Tibial artery (tissue), 4 donors: ENCODE measurements at regions not wholly inside any gene's neighbourhood (a gene's known extent, or its start where the extent isn't known, plus 50 kb on each side); places are given as distances from the start of the nearest gene placed in this dataset.
"Not testable (repeated sequence)": the region's sequence is repeated elsewhere in the genome, so short reads cannot be mapped to it uniquely, and the experiment has no call there.

ENCODE experiments used
- DNase-seq, 2 donors: peaks; one replicate each; pipeline ENCODE4 v3.0.0-alpha.2; 2019
- H3K27ac ChIP-seq, 2 donors: fragments of 200-600 bp; sonication (generic) in 1 of 2; 1 replicate in 1 of 2; 2 replicates in 1 of 2; pipeline ENCODE4 v1.5.1; 2018 to 2019; ENCODE audit warnings: mild to moderate bottlenecking in 1 of 2
- H3K27me3 ChIP-seq, 2 donors: fragments of 200-600 bp; sonication (generic) in 1 of 2; one replicate each; pipeline versions ENCODE4 v1.5.1 to v1.6.0; 2016 to 2019
- H3K36me3 ChIP-seq, 3 donors: fragments of 200-600 bp; sonication (generic) in 2 of 3; one replicate each; pipeline ENCODE4 v1.5.1; 2016 to 2019; ENCODE audit warnings: mild to moderate bottlenecking in 2 of 3
- H3K4me1 ChIP-seq, 4 donors: fragments of 200-600 bp; sonication (generic) in 2 of 4; 1 replicate in 3 of 4; 2 replicates in 1 of 4; pipeline ENCODE4 v1.5.1; 2016 to 2019
- H3K4me3 ChIP-seq, 2 donors: fragments of 200-600 bp; sonication (generic) in 1 of 2; 1 replicate in 1 of 2; 2 replicates in 1 of 2; pipeline ENCODE4 v1.5.1; 2018 to 2019; ENCODE audit warnings: mild to moderate bottlenecking in 2 of 2
- H3K9me3 ChIP-seq, 3 donors: fragments of 200-600 bp; sonication (generic) in 1 of 3; one replicate each; pipeline ENCODE4 v1.5.1; 2016 to 2019
- CTCF ChIP-seq, 2 experiments: fragments of 200-600 bp in 1 of 2; fragments of 450-650 bp in 1 of 2; IDR thresholded peaks; one replicate each; pipeline ENCODE4 v1.5.1; 2017 to 2019; ENCODE audit warnings: antibody characterized with exemption in 2 of 2, mild to moderate bottlenecking in 1 of 2, moderate library complexity in 1 of 2
- intact Hi-C: fragments of 100-400 bp; cut with DNase I; formaldehyde crosslinking; loops from one replicate; pipeline ENCODE4 v1.15.0; 2023; ENCODE audit warnings: low total_unique reads

DNA sequence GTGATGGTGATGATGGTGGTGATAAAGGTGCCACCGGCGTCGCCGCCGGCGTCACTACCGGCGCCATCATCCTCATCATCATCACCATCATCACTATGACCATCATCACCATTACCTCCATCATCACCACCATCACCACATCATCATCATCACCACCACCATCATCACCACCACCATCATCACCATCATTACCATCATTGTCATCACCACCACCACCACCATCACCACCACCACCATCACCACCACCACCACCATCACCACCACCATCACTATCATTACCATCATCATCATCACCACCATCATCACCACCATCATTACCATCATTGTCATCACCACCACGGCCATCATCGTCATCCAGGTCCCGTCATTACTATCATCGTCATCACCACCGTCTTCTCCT is 179.7 kb downstream of the NPIPB11 start:
- no peaks in the 10 kb centered on the region for H3K27me3 ChIP-seq
- H3K27ac ChIP-seq, result no peak overlapping the region
- peaks cover 0 to 13% (median 4%) of the 10 kb centered on the region in 4 donors for H3K4me1 ChIP-seq
- DNase-seq, result no peak
- no peak for TF ChIP-seq CTCF (IDR thresholded peaks at IDR 0.05)
- no peaks in the 10 kb centered on the region for H3K9me3 ChIP-seq
- H3K4me3 ChIP-seq, result no peak overlapping the region
- no peaks in the 10 kb centered on the region for H3K36me3 ChIP-seq
- intact Hi-C loops, result no loop called here

DNA sequence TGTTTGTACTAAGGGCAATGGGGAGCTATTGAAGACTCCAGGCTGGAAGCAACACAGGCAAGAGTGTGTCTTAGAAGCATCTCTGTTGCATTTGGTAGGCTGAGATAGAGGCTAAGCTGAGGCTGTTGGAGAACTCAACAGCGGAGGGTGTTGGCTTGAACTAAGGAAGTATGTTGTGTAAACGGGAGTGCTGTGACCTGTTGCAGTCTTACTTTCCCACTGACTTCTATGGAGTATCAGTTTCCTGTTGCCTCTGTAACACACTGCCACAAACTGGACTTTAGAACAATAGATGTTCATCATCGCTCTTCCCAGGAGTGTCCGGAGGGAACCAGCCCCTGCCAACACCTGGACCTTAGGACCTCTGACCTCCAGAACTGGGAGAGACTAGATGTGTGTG is 181.8 kb downstream of the NPIPB11 start:
- intact Hi-C loops, H3K27ac ChIP-seq, H3K4me3 ChIP-seq, H3K9me3 ChIP-seq, H3K27me3 ChIP-seq, DNase-seq, H3K36me3 ChIP-seq: not testable (repeated sequence)
- peaks cover 0 to 15% (median 5%) of the 10 kb centered on the region in 4 donors for H3K4me1 ChIP-seq

GRCh38 chr16:29222615-29223014 is 183.9 kb downstream of the NPIPB11 start:
- H3K4me3 ChIP-seq, H3K27ac ChIP-seq, DNase-seq, H3K36me3 ChIP-seq, H3K9me3 ChIP-seq, intact Hi-C loops, H3K27me3 ChIP-seq: not testable (repeated sequence)
- H3K4me1 ChIP-seq, result peaks cover 0 to 20% (median 7%) of the 10 kb centered on the region in 4 donors

DNA sequence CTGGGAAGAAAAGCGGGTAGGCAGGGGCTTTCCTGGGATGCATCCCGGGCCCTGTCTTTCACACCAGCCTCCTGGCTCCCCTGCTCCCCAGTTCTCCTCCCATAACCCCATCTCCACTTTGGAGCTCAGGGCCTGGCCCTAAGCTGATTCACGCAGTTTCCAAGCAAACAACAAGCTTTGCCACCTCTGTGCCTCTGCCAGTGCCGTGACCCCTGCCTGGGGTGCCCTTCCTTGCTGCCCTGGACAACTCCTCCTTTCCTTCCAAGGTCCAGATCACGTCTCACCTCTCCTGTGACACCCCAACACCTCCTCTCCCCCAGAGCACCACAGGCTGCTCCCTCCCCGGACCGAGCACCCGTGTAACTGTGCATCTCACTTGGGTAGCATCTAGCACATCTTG is 184.5 kb downstream of the NPIPB11 start:
- DNase-seq, result peak in 1 of 2 donors; percentile 58
- H3K27me3 ChIP-seq, H3K4me3 ChIP-seq, H3K27ac ChIP-seq, H3K9me3 ChIP-seq, intact Hi-C loops, H3K36me3 ChIP-seq: not testable (repeated sequence)
- H3K4me1 ChIP-seq, result peaks cover 0 to 20% (median 7%) of the 10 kb centered on the region in 4 donors

- DNase-seq, H3K27ac ChIP-seq, H3K36me3 ChIP-seq, H3K4me3 ChIP-seq, H3K9me3 ChIP-seq, H3K27me3 ChIP-seq, intact Hi-C loops: not testable (repeated sequence)
- H3K4me1 ChIP-seq, result peaks cover 0 to 20% (median 7%) of the 10 kb centered on the region in 4 donors
Measured at GRCh38 chr16:29221281-29221955, 185.1 kb downstream of the NPIPB11 start.

DNA sequence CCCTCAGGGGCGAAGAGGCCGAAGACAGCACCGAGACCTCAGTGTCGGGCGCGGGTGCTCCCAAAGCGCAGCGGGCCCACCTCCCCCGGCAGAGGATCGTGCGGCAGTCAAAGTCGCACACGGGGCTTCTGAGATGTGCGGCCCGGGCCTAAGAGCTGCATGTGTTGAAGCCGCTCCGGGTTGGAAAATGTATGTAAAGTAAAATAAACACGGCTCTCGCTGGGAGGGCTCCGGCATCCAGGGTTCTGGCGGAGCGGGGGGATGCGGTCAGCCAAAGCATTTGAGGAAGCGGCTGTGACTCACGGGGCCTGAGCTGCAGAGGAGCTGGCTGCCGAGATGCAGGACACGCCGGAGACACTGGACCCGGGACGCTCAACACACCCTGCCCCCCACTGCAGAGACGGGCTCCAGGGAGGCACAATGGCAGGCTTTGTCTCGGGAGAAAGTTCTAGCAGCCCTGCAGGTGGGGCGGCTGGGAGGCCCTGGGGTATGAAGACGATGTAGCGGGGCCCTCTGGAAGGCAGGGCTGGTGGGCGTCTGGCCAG is 185.8 kb downstream of the NPIPB11 start:
- intact Hi-C loops, H3K36me3 ChIP-seq, H3K27me3 ChIP-seq, H3K9me3 ChIP-seq: not testable (repeated sequence)
- peak in 1 of 2 donors; percentile 66 for DNase-seq
- peaks cover 0 to 20% (median 7%) of the 10 kb centered on the region in 4 donors for H3K4me1 ChIP-seq
- peak overlapping the region in 1 of 2 donors; percentile 9 for H3K4me3 ChIP-seq
- peak overlapping the region in 1 of 2 donors; percentile 46 for H3K27ac ChIP-seq

DNA sequence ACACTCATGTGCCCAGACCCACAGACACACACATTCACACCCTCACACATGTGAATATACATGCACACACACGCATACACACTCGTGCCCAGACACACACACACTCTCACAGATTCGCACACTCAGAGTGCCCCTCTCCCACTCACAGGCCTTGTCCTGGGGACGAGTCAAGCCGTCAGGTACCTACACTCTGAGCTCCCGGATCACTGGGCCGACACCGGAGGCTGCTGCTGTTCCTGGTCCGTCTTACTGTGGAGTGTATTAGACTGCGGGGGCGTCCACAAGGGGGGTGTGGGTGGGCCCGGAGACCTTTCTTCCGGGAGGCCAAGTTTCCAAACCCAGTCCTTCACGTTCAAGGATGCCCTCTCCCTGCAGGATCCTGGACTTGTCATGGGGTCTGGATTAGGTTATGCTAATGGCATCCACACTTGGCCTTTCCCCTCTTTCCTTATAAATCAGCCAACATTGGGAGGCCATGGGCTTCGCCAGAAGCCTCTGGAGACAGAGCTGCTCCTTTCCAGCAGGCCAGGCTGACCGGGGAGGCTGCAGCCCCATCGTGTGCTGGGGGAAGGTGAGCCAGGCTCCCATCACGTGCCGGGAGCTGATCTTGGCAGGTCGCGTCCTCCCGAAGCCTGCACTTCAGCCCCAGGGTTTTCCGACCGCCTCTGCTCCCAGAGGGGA is 186.4 kb downstream of the NPIPB11 start:
- Histone ChIP-seq H3K4me3 (peak overlapping the region in 1 of 2 donors; percentile 9), H3K27ac (peak overlapping the region in 1 of 2 donors; percentile 46), H3K4me1 (peaks cover 0 to 20% (median 7%) of the 10 kb centered on the region in 4 donors)
- H3K36me3 ChIP-seq, H3K9me3 ChIP-seq, intact Hi-C loops, H3K27me3 ChIP-seq: not testable (repeated sequence)
- peak in 1 of 2 donors; percentile 77 for DNase-seq

DNA sequence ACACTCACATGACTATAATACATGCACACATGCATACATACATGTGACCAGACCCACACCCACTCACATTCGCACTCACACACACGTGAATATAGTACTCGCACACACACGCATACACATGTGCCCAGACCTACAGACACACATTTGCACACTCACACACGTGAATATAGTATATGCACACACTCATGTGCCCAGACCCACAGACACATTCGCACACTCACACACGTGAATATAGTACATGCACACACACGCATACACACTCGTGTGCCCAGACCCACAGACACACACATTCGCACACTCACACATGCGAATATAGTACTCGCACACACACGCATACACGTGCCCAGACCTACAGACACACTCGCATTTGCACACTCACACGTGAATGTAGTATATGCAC is 186.9 kb downstream of the NPIPB11 start:
- H3K27ac ChIP-seq, H3K9me3 ChIP-seq, H3K36me3 ChIP-seq, H3K27me3 ChIP-seq, intact Hi-C loops, DNase-seq, H3K4me3 ChIP-seq: not testable (repeated sequence)
- peaks cover 0 to 20% (median 7%) of the 10 kb centered on the region in 4 donors for H3K4me1 ChIP-seq

DNA sequence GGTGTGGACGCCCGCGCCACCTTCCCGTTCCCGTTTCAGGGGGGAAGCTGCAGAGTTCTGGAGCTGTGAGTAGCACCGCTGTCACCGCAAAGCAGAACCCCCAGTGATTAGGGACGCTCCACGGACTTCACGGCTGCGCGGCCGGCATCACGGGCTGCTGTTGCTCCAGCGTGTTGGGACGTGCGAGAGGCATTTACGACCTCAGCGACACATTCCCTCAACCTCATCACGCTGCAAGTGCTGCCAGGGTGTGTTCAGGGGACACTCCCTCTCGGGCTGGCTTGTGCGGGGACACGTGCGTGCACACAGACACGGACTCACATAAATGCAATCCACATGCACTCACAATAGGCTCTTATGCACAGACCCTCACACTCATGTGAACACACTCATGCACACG is 187.9 kb downstream of the NPIPB11 start:
- H3K4me3 ChIP-seq, intact Hi-C loops, H3K27ac ChIP-seq, H3K27me3 ChIP-seq, H3K36me3 ChIP-seq, H3K9me3 ChIP-seq: not testable (repeated sequence)
- DNase-seq, result peak in 1 of 2 donors; percentile 64
- H3K4me1 ChIP-seq, result peaks cover 0 to 20% (median 7%) of the 10 kb centered on the region in 4 donors

GRCh38 chr16:29218171-29218570 is 188.3 kb downstream of the NPIPB11 start:
- DNase-seq, result peak in 1 of 2 donors; percentile 61
- H3K4me3 ChIP-seq, H3K27ac ChIP-seq, intact Hi-C loops, H3K9me3 ChIP-seq, H3K36me3 ChIP-seq, H3K27me3 ChIP-seq: not testable (repeated sequence)
- peaks cover 0 to 20% (median 7%) of the 10 kb centered on the region in 4 donors for H3K4me1 ChIP-seq

- H3K27ac ChIP-seq, H3K9me3 ChIP-seq, intact Hi-C loops, H3K36me3 ChIP-seq, DNase-seq, H3K27me3 ChIP-seq, H3K4me3 ChIP-seq: not testable (repeated sequence)
- H3K4me1 ChIP-seq, result peaks cover 0 to 20% (median 7%) of the 10 kb centered on the region in 4 donors
Measured at GRCh38 chr16:29217752-29218126, 188.8 kb downstream of the NPIPB11 start.

GRCh38 chr16:29217104-29217751 is 189.3 kb downstream of the NPIPB11 start:
- H3K27ac ChIP-seq, H3K4me3 ChIP-seq, H3K27me3 ChIP-seq, H3K9me3 ChIP-seq, H3K36me3 ChIP-seq, intact Hi-C loops: not testable (repeated sequence)
- DNase-seq, result peak in 1 of 2 donors; percentile 64
- H3K4me1 ChIP-seq, result peaks cover 0 to 20% (median 7%) of the 10 kb centered on the region in 4 donors

- H3K27me3 ChIP-seq, H3K4me3 ChIP-seq, intact Hi-C loops, H3K36me3 ChIP-seq, DNase-seq, H3K9me3 ChIP-seq, H3K27ac ChIP-seq, H3K4me1 ChIP-seq: not testable (repeated sequence)
Measured at GRCh38 chr16:29213770-29214169, 192.7 kb downstream of the NPIPB11 start.
